ENCODE measurements at regions not wholly inside any gene's neighbourhood (a gene's known extent, or its start where the extent isn't known, plus 50 kb on each side); places are given as distances from the start of the nearest gene placed in this dataset.

DNA sequence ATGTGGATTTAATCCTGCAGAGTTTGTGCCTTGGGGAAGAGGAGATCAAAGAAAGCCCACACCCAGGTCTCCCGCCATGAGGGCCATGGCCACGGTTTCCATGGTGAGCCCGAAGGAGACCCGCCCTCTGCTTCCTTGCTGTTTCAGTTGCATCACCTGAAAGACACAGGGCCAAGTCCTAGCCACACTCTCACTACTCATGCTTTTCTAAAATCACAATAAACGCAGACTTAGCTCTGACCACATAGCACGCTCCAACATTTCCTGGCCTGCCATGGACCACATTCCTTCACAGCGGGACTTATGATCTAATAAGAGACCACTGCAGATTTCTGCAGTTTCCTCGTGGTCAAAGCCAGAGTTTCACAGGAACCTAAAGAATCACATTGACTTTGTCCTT, 426.0 kb upstream of the NR3C2 start:
- TF ChIP-seq, protein P1, sequence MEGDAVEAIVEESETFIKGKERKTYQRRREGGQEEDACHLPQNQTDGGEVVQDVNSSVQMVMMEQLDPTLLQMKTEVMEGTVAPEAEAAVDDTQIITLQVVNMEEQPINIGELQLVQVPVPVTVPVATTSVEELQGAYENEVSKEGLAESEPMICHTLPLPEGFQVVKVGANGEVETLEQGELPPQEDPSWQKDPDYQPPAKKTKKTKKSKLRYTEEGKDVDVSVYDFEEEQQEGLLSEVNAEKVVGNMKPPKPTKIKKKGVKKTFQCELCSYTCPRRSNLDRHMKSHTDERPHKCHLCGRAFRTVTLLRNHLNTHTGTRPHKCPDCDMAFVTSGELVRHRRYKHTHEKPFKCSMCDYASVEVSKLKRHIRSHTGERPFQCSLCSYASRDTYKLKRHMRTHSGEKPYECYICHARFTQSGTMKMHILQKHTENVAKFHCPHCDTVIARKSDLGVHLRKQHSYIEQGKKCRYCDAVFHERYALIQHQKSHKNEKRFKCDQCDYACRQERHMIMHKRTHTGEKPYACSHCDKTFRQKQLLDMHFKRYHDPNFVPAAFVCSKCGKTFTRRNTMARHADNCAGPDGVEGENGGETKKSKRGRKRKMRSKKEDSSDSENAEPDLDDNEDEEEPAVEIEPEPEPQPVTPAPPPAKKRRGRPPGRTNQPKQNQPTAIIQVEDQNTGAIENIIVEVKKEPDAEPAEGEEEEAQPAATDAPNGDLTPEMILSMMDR (IDR thresholded peaks at IDR 0.05; ENCODE audit: low read depth, low read length): no peak
- TF ChIP-seq EZH2phosphoT487 (IDR thresholded peaks at IDR 0.05; ENCODE audit: low read depth): no peak

Data from OCI-LY3 (cell line).